Suppressor macrophage treated with lipopolysaccharide for 1 hour (primary cell): ENCODE measurements at regions not wholly inside any gene's neighbourhood (a gene's known extent, or its start where the extent isn't known, plus 50 kb on each side); places are given as distances from the start of the nearest gene placed in this dataset.
"Not testable (repeated sequence)": the region's sequence is repeated elsewhere in the genome, so short reads cannot be mapped to it uniquely, and the experiment has no call there.

Source experiments
- DNase-seq, 3 donors: peaks; one replicate each; pipeline ENCODE4 v3.0.0-alpha.2; 2020 to 2022

DNA sequence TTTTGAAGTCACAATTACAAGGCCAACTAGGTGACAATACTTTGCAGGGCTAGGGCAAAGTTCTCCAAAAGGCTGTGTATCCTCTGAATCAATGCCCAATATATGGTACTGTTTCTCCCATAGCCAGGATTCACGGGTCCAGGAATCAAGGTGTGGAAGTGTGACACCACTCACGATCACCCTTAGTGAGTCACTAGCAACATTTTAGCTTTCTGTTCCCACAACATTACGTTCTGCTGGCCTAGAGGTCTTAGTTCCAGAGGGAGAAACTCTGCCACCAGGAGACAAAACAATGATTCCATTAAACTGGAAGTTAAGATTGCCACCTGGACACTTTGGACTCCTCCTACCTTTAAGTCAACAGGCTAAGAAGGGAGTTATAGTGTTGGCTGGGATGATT is 88.5 kb upstream of the RANBP6 start:
- not testable (repeated sequence) for DNase-seq

GRCh38 chr9:6102336-6102987 is 87.0 kb upstream of the RANBP6 start:
- peak; percentile 3 to 21 (median 12) for DNase-seq

- not testable (repeated sequence) for DNase-seq
Measured at GRCh38 chr9:6101725-6102124, 86.3 kb upstream of the RANBP6 start.

DNA sequence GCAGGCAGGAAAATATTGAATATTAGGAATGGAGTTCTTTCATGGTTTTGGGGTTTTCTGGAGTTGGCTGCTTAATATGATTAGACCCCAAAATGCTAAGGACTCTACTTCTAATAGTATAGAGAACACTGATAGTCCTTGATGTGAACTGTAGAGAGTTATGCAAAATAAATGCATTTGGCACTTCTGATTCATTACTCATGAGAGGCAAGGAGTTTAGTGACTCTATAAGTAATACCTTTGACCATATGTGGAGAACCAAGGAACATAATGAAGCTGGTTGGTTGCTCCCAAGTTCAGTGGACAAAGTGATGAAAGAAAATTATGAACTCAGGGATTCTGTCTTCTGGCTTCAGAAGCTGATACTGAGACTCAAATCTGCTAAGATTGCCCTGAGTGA is 83.9 kb upstream of the RANBP6 start:
- not testable (repeated sequence) for DNase-seq

DNA sequence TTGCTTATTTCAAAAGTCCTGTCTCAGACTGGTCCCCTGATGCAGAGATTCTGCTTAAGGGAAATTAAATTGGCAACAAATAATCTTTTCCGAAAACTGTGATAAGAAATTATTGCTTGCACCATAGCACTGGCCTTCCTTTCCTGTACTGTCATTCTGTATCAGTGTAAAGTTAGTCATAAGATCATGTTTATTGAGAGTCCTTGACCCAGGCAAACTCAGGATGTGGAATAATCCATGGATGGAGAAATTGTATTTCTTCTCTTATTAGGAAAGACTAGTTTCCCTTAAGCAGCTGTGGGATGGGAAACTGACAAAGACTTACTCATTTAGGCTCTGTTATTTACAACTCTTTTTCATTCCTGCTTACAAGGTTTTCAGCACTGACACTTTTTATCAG is 83.0 kb upstream of the RANBP6 start:
- no peak for DNase-seq

DNA sequence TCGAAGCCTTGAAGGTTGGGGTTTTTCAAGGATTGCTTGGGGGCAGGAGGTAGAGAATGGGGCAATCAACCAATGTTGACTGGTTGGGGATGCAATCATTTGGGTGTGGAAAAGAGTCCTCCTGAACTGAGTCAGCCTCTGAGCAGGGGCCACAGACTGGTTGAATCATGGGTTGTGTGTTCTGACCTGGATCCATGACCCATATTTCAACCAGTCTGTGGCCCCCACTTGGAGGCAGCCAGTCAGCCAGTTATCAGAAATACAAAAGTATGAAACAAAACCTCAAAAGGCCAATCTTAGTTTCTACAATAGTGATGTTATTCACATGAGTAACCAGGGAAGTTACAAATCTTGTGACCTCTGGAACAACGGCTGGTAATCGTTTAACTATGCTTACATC is 81.4 kb upstream of the RANBP6 start:
- no peak for DNase-seq

DNA sequence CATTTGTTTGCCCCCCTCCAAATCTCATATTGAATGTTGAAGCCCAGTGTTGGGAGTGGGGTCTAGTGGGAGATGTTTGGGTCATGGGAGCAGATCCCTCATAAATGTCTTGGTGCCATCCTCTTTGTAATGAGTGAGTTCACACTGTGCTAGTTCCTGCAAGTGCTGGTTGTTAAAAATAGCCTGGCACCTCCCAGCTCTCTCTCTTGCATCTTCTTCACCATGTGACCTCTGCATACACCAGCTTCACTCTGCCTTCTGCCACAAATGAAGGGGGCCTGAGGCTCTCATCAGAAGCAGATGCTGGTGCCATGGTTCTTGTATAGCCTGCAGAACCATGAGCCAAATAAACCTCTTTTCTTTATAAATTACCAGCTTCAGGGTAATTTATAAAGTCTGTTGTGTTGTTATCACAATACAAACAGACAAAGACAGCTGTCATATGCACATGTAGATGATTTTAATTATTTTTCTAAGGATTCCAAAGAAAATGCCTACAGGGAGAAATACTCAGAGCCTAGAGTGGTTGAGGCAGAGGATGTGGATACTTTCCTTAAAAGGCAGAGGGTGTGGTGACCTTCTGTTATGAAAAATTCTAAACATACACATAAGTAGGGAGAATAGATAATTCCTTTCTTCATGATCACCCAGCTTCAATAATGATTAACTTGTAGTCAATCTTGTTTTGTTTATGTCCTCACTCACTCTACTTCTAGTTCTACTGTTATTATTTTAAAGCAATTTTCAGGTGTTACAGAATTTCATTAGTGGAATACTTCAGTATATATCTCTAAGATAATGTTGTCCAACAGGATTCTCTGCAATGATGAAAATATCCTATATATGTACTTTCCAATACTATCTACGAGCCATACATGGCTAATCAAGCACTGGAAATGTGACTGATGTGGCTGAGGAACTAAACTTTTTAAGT is 75.1 kb upstream of the RANBP6 start:
- no peak for DNase-seq

GRCh38 chr9:6089300-6089699 is 73.9 kb upstream of the RANBP6 start:
- DNase-seq, result no peak

- DNase-seq, result no peak
Measured at GRCh38 chr9:6086006-6086655, 70.7 kb upstream of the RANBP6 start.

- peak; percentile 74 to 90 (median 80) for DNase-seq
Measured at GRCh38 chr9:6080154-6080716, 64.8 kb upstream of the RANBP6 start.

DNA sequence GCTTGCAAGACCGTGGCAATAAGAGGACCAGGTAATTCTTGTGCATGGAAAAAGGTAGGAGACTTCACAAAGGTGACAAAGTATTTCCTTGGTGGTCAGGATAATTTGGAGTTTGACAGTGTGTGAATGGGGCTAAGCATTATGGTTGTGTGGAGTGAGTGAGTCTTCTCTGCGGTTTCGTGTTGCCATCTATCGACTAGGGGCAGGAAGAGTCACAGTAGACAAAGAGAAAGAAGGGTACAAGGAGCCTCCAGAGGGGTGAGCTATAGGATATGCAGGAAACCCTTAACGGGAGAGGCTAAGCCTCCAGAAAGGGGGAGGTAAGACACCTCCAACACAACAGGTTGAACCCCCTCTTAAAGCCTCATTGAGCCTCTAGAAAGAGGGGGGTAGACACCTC is 64.0 kb upstream of the RANBP6 start:
- no peak for DNase-seq

DNA sequence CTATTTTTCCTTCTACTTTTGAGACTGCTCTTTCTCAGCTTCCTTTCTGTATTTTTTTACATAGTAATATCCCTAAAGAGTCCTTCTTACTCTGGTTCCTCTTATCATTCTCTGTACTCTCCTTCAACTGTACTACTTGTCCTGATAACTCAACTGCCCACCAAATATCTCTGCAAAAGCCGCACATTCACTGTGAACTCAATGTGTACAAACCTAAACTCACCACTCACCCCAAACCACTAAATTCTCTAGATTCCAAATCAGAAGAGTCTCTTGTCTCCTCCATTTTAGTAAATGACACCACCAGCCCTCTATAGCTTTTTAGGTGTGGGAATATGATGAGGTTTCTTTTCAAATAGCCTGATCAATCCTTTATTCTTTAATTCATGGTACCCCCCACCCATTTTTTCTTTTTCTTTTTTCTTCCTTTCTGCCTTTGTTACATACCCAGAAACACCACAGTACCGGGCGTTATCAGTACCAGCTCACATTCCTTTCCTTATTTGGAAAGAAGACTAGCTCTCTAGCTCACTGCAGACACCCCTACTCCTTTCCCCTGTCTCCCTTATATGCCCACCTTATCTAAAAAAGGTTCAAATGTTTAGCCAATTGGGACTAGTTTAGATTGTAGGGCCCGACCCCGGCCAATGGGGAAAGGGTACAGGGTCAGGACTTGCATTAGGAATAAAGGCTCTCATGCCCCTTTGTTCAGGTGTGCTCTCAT is 63.1 kb upstream of the RANBP6 start:
- DNase-seq, result no peak

DNA sequence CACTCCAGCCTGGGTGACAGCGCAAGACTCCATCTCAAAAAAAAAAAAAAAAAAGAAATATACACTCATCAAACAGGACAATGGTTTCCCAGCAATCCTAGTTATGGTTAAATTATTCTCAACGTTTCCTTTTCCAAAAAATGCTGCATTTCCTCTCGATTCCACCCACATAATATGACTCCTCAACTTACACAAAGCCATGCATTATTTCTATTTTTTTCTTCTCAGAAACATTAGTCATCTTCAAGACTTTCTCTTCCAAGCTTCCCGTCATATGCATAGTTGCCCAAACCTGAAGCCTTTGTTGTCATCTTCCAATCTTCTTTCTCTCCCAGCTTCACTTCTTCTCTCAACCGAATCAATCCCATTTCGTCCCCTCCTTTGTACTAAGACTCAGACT is 61.4 kb upstream of the RANBP6 start:
- peak; percentile 16 to 69 (median 38) for DNase-seq

- no peak for DNase-seq
Measured at GRCh38 chr9:6073731-6074130, 58.3 kb upstream of the RANBP6 start.

DNA sequence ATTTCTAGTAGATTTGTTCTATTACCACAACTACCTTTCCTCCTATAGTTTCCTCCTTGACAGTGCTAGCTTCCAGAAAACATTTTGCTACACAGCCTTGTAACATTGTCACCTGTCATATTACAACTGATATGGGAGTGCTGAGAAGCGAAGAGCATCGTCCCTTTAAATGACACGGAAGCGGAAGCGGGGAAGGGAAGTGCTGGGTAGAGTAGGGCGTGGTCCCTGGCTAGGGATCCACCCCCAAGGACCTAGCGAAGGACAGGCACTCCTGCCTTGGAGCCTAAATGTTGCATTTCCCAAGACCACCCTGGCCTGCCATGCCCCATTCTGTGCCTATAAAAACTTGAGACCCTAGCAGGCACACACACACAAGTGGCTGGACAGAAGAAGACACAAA is 57.4 kb upstream of the RANBP6 start:
- peak in 2 of 3 donors; percentile 22 to 30 for DNase-seq

- DNase-seq, result peak in 1 of 3 donors; percentile 13
Measured at GRCh38 chr9:6072453-6072852, 57.0 kb upstream of the RANBP6 start.

GRCh38 chr9:6068983-6069382 is 53.6 kb upstream of the RANBP6 start:
- DNase-seq, result peak; percentile 58 to 83 (median 76)

DNA sequence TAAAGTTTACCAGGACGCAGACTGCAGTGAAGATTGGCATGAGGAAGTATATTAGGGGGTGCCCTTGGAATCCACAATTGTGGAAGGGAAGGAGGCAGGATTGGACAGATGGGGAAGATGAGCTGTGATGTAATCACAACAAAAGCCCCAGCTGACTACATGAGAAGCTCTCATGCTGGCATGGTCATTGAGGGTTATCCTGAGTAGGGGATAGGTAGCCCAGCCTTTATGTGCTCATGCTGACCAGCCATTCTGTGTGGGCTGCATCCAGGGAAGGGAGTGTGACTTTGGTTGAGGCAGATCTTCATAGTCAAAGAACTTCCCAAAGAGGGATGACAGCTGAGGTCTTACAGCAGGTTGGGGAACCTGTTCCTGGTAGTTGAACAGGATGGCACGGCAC is 52.0 kb upstream of the RANBP6 start:
- peak; percentile 36 to 53 (median 47) for DNase-seq
